ENCODE measurements at regions not wholly inside any gene's neighbourhood (a gene's known extent, or its start where the extent isn't known, plus 50 kb on each side); places are given as distances from the start of the nearest gene placed in this dataset.
A peak's percentile ranks its signal among the peaks of the same experiment; 100 is the strongest.

- DNase-seq, result no peak
- no peak overlapping the region for H3K4me3 ChIP-seq
- no peaks in the 10 kb centered on the region for H3K9me3 ChIP-seq
- ATAC-seq, result peak in 1 of 2 donors; percentile 30
- H3K27me3 ChIP-seq (ENCODE audit: low read depth), result no peaks in the 10 kb centered on the region
- TF ChIP-seq, protein P1, sequence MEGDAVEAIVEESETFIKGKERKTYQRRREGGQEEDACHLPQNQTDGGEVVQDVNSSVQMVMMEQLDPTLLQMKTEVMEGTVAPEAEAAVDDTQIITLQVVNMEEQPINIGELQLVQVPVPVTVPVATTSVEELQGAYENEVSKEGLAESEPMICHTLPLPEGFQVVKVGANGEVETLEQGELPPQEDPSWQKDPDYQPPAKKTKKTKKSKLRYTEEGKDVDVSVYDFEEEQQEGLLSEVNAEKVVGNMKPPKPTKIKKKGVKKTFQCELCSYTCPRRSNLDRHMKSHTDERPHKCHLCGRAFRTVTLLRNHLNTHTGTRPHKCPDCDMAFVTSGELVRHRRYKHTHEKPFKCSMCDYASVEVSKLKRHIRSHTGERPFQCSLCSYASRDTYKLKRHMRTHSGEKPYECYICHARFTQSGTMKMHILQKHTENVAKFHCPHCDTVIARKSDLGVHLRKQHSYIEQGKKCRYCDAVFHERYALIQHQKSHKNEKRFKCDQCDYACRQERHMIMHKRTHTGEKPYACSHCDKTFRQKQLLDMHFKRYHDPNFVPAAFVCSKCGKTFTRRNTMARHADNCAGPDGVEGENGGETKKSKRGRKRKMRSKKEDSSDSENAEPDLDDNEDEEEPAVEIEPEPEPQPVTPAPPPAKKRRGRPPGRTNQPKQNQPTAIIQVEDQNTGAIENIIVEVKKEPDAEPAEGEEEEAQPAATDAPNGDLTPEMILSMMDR (IDR thresholded peaks at IDR 0.05), result no peak
- intact Hi-C loops (cut with DNase I), result no loop called here
- H3K4me1 ChIP-seq, result no peaks in the 10 kb centered on the region
- H3K36me3 ChIP-seq, result no peaks in the 10 kb centered on the region
- H3K27ac ChIP-seq, result no peak overlapping the region
Measured at GRCh38 chr20:60447703-60448102, 489.5 kb downstream of the CDH26 start.

GRCh38 chr20:60453388-60454246 lies 495.4 kb downstream of the CDH26 start:
- Histone ChIP-seq H3K27ac (no peak overlapping the region), H3K9me3 (no peaks in the 10 kb centered on the region), H3K36me3 (no peaks in the 10 kb centered on the region), H3K4me1 (no peaks in the 10 kb centered on the region), H3K27me3 (ENCODE audit: low read depth) (no peaks in the 10 kb centered on the region), H3K4me3 (no peak overlapping the region)
- DNase-seq (no peak), ATAC-seq (no peak)
- TF ChIP-seq, protein P1 (IDR thresholded peaks at IDR 0.05), result no peak
- intact Hi-C loops (cut with DNase I), result no loop called here

GRCh38 chr20:60454491-60454890 lies 496.3 kb downstream of the CDH26 start:
- H3K27me3 ChIP-seq (ENCODE audit: low read depth), result no peaks in the 10 kb centered on the region
- intact Hi-C loops (cut with DNase I), result no loop called here
- TF ChIP-seq, protein P1 (IDR thresholded peaks at IDR 0.05), result no peak
- H3K4me1 ChIP-seq, result no peaks in the 10 kb centered on the region
- no peak for ATAC-seq
- H3K9me3 ChIP-seq, result no peaks in the 10 kb centered on the region
- no peak overlapping the region for H3K4me3 ChIP-seq
- DNase-seq, result no peak
- no peaks in the 10 kb centered on the region for H3K36me3 ChIP-seq
- no peak overlapping the region for H3K27ac ChIP-seq

DNA sequence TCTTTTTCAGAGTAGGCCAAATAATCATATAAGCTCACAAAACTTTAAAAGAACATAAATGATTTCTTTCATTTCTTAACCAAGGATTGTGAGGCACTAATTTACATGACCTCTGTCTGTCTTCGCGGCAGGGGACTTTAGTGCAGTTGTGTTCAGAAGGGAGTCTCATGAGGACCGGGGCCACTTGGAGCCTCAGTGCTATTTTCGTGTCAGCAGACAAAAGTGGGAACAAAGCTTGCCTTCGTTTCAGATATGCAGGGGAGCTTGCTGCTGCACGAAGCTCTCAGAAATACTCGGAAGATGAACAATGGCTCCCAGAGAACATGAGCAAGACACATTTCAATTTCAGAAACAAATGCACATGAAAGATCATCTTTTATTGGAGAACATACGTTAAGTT lies 497.0 kb downstream of the CDH26 start:
- TF ChIP-seq, protein P1 (IDR thresholded peaks at IDR 0.05), result no peak
- H3K4me3 ChIP-seq, result no peak overlapping the region
- intact Hi-C loops (cut with DNase I), result no loop called here
- no peaks in the 10 kb centered on the region for H3K27me3 ChIP-seq (ENCODE audit: low read depth)
- no peaks in the 10 kb centered on the region for H3K4me1 ChIP-seq
- H3K36me3 ChIP-seq, result no peaks in the 10 kb centered on the region
- H3K9me3 ChIP-seq, result no peaks in the 10 kb centered on the region
- DNase-seq (no peak), ATAC-seq (no peak)
- H3K27ac ChIP-seq, result no peak overlapping the region

DNA sequence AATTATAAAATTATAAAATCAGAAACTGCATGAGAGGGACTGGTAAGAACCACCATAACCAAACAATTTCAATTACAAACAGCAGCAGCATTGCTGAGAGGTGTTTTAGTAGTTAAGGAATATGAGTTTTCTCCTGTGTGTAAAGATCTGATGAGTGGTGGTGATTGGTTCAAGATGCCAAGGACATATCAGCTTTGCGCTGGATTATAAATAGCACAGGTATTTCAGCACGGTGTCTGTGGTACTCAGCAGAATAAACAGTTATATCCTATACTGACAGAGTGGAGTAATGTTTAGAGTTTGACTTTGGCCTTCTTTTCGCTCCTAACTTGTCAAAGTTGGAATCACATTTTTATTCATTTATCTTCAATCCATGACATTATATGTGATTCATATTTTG lies 501.0 kb downstream of the CDH26 start:
- intact Hi-C loops (cut with DNase I), result no loop called here
- H3K4me3 ChIP-seq, result no peak overlapping the region
- ATAC-seq, result no peak

More for the DNA sequence above, 501.0 kb downstream of the CDH26 start:
- no peaks in the 10 kb centered on the region for H3K9me3 ChIP-seq
- H3K4me1 ChIP-seq, result no peaks in the 10 kb centered on the region
- H3K27ac ChIP-seq, result no peak overlapping the region
- no peaks in the 10 kb centered on the region for H3K36me3 ChIP-seq
- no peak for DNase-seq
- peaks cover 5% of the 10 kb centered on the region for H3K27me3 ChIP-seq (ENCODE audit: low read depth)
- TF ChIP-seq, protein P1 (IDR thresholded peaks at IDR 0.05), result no peak
